GM12891 (cell line): ENCODE measurements at regions not wholly inside any gene's neighbourhood (a gene's known extent, or its start where the extent isn't known, plus 50 kb on each side); places are given as distances from the start of the nearest gene placed in this dataset.
"Not testable (repeated sequence)": the region's sequence is repeated elsewhere in the genome, so short reads cannot be mapped to it uniquely, and the experiment has no call there.

ENCODE experiments used
- DNase-seq: peaks from one replicate; pipeline ENCODE4 v3.0.0; 2011; ENCODE audit warnings: low spot score; ENCODE audit not compliant: insufficient read length
- FAIRE-seq: peaks from 2 replicates; lab custom pipeline; 2011; peaks lifted over from hg19 to GRCh38; lab: Jason Lieb, UNC
- PAX5 ChIP-seq: IDR thresholded peaks from 2 replicates; pipeline ENCODE4 v1.6.1; 2011; ENCODE audit warnings: low read length, moderate library complexity, mild to moderate bottlenecking; ENCODE audit not compliant: insufficient read depth, severe bottlenecking
- POLR2A ChIP-seq: IDR thresholded peaks from 2 replicates; pipeline ENCODE4 v1.6.1; 2011; ENCODE audit warnings: low read depth, low read length, control low read depth
- POLR2AphosphoS5 ChIP-seq: IDR thresholded peaks from 2 replicates; pipeline ENCODE4 v1.6.1; 2011; ENCODE audit warnings: low read depth, low read length, control low read depth
- POU2F2 ChIP-seq: IDR thresholded peaks from 2 replicates; pipeline ENCODE4 v1.6.1; 2011; ENCODE audit warnings: low read depth, mild to moderate bottlenecking, control low read depth, low read length, moderate library complexity
- SPI1 ChIP-seq: IDR thresholded peaks from 2 replicates; pipeline ENCODE4 v1.6.1; 2011; ENCODE audit warnings: low read depth, low read length, control low read depth
- TAF1 ChIP-seq: IDR thresholded peaks from 2 replicates; pipeline ENCODE4 v1.6.1; 2011; ENCODE audit warnings: low read depth, low read length, control low read depth

DNA sequence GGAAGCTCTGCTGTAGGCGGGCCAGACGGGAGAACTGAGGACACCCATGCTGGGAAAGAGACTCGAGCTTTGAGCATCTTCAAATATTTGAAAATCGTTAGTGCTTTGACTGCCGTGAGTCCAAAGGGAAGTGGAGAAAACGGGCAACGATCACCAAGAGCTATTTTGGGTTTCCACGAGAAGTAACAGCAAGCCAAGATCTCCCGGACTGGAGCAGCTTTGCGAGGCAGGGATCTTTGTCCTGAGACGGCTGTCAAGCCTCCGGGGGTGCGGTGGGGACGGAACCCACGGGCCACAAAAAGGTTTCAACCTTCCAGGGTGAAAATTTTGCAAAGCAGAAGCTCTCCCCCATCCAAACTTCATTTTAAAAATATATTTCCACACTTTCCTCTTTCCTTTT, 195.8 kb downstream of the NDUFA10 start:
- no peak for FAIRE-seq
- TF ChIP-seq PAX5: no peak
- DNase-seq: no peak

DNA sequence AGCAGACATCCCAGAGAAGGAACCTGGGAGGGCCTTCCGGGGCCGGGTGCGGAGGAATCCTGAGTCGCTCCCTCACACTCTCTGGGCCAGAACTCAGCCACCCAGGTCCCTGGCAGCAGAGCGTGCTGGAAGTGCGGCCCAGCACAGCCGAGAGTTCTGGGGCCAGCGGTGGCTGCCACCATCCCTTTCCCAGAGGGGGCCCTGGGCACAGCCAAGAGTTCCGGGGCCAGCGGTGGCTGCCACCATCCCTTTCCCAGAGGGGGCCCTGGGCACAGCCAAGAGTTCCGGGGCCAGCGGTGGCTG, 196.2 kb downstream of the NDUFA10 start:
- DNase-seq, FAIRE-seq: not testable (repeated sequence)

DNA sequence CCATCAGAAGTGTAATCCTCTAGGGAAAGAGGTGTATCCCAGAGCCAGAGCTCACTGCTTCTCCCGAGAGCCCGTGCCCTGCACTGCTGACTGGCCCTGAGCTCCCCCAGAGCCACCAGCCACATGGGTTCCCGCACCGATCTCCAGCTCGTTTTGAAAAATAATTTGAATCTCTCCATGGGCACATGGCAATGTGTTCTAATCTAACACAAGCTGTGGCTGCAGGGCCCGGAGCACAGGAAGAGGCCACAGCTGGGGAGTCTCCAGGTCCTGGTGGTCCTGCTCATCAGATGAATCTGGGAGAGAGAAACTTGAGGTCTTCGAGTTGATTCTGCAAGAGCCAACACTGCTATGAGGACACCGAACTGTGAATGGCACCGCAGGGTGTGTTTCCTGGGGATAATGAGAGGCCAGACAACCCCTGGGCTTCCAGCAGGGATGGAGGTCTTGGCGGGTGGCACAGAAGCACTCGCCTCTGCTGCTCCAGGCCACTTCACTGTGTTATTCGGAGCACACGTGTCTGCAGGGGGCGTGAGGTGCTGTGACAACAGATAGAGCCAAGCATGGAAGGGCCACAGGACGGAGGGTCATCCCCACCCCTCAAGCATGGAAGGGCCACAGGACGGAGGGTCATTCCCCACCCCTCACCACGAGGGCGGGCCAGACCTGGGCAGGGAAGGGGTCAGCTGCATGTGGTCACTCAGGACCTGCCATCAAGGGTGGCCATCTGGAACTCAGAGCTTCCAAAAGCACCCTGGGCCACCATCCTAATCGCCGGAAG, 196.8 kb downstream of the NDUFA10 start:
- FAIRE-seq (no peak), DNase-seq (no peak)
- TF ChIP-seq POLR2AphosphoS5 (no peak), POLR2A (no peak), PAX5 (no peak), POU2F2 (no peak), SPI1 (no peak), TAF1 (no peak)

DNA sequence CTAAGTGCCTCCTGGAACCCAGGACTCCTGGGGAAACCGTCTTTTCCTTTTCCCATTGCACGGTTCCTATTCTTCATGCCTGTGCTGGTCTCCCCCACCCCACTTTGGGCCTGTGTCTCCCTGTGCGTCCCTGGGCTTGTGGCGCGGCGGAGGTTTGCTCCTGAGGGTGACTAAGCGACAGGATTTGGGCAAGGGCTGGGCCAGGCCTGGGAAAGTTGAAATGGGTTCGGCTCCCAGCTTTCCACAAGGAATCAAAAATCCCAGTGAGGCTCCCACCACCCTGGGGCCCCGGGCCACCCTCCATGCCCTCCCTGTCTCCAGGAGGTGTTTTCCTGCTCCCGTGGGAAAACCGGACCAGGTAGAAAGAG, 197.6 kb downstream of the NDUFA10 start:
- FAIRE-seq (no peak), DNase-seq (no peak)
- TF ChIP-seq SPI1 (no peak), TAF1 (no peak), POLR2A (no peak), POU2F2 (no peak), PAX5 (no peak), POLR2AphosphoS5 (no peak)

DNA sequence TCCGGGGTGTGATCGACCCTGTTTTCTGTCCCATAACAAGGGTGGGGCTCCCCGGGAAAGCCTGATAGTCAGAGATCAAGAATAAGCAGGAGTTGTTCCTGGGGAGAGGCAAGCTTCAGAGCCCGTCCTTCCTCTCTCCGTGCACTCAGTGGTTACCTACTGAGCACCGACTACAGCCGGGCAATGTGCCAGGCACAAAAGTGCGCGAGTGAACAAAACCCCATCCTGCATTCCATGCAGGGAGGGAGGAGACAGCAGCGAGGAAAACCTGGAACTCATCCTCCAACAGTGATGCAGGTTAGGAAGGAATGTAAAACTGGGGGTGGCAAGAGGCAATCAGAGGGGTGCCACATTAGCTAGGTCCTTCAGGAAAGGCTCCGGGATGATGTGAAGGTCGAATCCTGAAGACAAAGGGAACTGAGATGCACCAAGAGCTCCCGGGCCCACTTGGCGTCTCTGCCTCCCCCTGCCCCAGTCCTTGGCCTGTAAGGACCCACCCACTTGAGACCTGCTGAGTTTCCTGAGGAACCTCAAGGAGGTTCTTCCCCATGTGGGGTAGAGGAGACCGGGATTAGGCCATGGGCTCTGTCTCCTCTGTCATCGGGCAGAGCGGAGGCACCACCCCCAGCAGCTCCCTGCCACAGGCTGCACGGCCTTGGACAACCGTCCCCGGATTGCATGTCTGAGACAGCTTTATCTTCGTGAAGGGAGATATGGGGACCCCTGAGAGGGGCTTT, 198.2 kb downstream of the NDUFA10 start:
- FAIRE-seq: no peak

DNA sequence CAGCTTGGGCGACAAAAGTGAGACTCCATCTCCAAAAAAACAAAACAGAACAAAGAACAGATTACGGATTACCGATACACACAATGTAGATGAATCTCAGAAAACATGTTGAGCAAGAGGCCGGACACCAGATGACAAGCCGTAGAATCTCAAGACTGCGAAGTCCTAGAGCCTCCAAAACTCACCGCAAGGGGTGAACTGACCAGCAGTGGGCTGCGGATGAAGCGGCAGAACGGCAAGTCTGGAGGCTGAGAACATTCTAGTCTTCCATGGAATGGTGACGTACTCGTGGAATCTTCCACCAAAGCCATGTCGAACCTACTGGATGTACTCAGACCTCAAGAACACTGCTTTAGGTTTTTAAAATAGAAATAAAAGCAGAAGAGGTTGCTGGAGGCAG, 198.8 kb downstream of the NDUFA10 start:
- FAIRE-seq (no peak), DNase-seq (no peak)
- TF ChIP-seq POU2F2 (no peak), POLR2AphosphoS5 (no peak)

More for the DNA sequence above, 198.2 kb downstream of the NDUFA10 start:
- TF ChIP-seq POLR2AphosphoS5: no peak
- TF ChIP-seq PAX5: no peak
- TF ChIP-seq POLR2A: no peak
- TF ChIP-seq TAF1: no peak
- no peak for TF ChIP-seq SPI1
- no peak for TF ChIP-seq POU2F2
- DNase-seq: no peak

DNA sequence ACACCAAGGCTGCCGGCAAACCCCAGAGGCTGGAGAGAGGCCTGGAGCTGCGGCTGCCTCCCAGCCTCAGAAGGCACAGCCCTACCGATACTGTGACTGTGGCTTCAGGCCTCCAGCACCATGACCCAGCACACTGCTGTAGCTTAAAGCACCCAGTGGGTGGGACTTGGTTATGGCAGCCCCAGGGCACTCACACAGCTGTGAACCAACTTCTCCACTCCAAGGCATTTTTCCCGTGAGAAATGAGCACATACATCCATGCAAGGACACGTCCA, 199.5 kb downstream of the NDUFA10 start:
- DNase-seq (no peak), FAIRE-seq (no peak)
- TF ChIP-seq TAF1: no peak
- no peak for TF ChIP-seq POU2F2
- TF ChIP-seq PAX5: no peak
- no peak for TF ChIP-seq POLR2A
- TF ChIP-seq POLR2AphosphoS5: no peak
- TF ChIP-seq SPI1: no peak

DNA sequence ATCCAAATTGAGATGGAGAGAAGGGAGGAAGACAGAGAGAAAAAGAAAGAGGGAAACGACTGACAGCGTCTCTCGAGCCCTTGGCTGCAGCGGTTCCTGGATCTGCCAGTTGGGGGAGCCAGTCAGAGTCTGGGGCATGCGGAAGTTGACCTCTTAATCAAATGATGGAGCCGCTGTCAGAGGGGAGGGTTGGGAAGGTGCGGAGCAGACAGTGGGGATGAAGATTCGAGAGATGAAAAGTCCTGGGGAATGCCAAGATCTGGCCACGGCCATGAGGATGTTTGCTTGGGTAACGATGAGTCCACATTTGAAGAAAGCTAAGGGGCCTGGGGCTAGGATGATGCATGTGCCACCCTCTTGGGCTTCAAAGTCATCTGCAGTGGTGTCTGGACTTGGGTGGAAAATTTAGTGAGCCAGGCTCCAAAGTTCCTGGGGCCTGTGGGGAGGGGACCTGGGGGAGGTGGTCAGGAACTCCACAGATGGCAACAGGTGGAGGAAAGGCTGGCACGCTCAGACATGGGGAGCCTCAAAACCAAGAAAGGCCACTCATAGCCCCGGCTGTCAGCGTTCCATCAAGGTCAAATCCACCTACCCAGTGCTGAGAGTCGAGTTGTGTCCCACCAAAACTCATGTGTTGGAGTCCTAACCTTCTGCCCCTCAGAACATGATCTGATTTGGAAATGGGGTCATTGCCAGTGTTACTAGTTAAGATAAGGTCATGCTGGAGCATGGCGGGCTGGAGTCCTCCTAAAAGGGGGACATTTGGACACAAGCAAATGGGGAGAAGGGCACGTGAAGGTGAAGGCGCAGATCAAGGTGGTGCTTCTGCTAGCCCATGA, 200.1 kb downstream of the NDUFA10 start:
- DNase-seq: no peak
- FAIRE-seq: no peak
- TF ChIP-seq SPI1: no peak
- no peak for TF ChIP-seq PAX5
- no peak for TF ChIP-seq POLR2AphosphoS5
- no peak for TF ChIP-seq POLR2A
- TF ChIP-seq TAF1: no peak
- TF ChIP-seq POU2F2: no peak

DNA sequence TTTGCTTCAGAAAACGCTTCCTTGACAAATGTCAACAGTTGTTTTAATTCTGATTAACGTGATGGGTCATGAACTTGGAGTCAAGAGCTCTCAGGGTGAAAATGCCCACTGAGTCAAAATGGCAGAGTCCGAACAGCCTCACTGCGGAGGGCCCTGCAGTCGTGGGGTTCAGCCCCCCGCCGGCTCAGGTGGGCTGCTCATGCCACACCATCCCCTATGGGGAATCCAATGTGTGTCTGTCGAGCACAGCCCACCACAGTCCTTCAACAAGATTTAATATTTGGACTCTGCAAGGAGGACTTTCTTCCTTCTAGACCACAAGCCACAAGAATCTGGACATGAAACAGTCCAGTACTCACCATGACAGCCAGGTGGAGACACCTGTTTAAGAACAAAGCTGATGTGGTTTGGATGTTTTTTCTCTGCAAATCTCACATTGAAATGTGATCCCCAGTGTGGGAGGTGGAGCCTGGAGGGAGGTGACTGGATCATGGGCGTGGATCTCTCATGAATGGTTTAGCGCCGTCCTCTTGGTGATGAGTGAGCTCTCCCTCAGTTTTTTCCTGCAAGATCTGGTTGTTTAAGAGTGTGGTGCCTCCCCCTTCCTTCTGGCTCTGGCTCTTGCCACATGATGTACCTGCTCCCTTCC, 201.0 kb downstream of the NDUFA10 start:
- no peak for TF ChIP-seq TAF1
- no peak for TF ChIP-seq PAX5
- TF ChIP-seq POU2F2: no peak
- no peak for TF ChIP-seq POLR2AphosphoS5
- no peak for TF ChIP-seq POLR2A
- TF ChIP-seq SPI1: no peak
- FAIRE-seq (no peak), DNase-seq (no peak)
